ENCODE measurements at regions not wholly inside any gene's neighbourhood (a gene's known extent, or its start where the extent isn't known, plus 50 kb on each side); places are given as distances from the start of the nearest gene placed in this dataset.

GRCh38 chr6:21859193-21859735 is 265.7 kb downstream of the SOX4 start:
- POLR2A ChIA-PET (ENCODE audit: partially characterized antibody): no interaction called here
- CTCF ChIA-PET (ENCODE audit: partially characterized antibody): no interaction called here
- H3K27me3 ChIP-seq (ENCODE audit: insufficient read depth, low read length): no peaks in the 10 kb centered on the region

DNA sequence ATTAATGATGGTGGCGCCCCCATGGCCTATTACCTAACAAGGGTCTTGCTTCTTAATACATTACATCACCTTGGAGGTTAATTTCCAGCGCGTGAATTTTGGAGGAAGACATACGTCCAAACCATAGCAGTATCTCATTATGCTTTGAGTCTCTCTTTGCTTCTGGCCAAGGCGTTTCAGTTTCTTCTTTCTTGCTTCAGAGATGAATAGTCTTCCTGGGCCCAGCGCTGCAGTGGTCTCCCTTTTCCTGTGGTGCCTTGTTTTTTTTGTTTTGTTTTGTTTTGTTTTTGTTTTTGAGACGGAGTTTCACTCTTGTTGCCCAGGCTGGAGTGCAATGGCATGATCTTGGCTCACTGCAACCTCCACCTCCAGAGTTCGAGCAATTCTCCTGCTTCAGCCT is 268.4 kb downstream of the SOX4 start:
- no peaks in the 10 kb centered on the region for H3K36me3 ChIP-seq (ENCODE audit: insufficient read depth, low read length)
- no peak overlapping the region for H3K27ac ChIP-seq (ENCODE audit: low read depth, low read length)
- H3K4me1 Mint-ChIP-seq: no peaks in the 10 kb centered on the region
- no peak overlapping the region for H3K4me3 Mint-ChIP-seq
- ChIA-PET POLR2A (ENCODE audit: partially characterized antibody) (no interaction called here), CTCF (ENCODE audit: partially characterized antibody) (no interaction called here)
- H3K4me3 ChIP-seq (ENCODE audit: low read length in 2 of 2): no peak overlapping the region
- no peaks in the 10 kb centered on the region for H3K27me3 ChIP-seq (ENCODE audit: insufficient read depth, low read length)
- DNase-seq: no peak
- no peaks in the 10 kb centered on the region for H3K27me3 Mint-ChIP-seq
- H3K9me3 Mint-ChIP-seq: peaks cover 0 to 11% (median 2%) of the 10 kb centered on the region in 8 donors
- no peaks in the 10 kb centered on the region for H3K9me3 ChIP-seq (ENCODE audit: control insufficient read depth in 1 of 2, low read length in 2 of 2)
- no peaks in the 10 kb centered on the region for H3K36me3 Mint-ChIP-seq
- H3K27ac Mint-ChIP-seq: no peak overlapping the region
- intact Hi-C loops (cut with micrococcal nuclease): no loop called here
- no peaks in the 10 kb centered on the region for H3K4me1 ChIP-seq (ENCODE audit: insufficient read depth, low read length)

More at GRCh38 chr6:21859193-21859735, 265.7 kb downstream of the SOX4 start:
- Histone ChIP-seq H3K4me3 (ENCODE audit: low read length in 2 of 2) (no peak overlapping the region), H3K27ac (ENCODE audit: low read depth, low read length) (no peak overlapping the region), H3K4me1 (ENCODE audit: insufficient read depth, low read length) (no peaks in the 10 kb centered on the region), H3K36me3 (ENCODE audit: insufficient read depth, low read length) (no peaks in the 10 kb centered on the region), H3K9me3 (ENCODE audit: control insufficient read depth in 1 of 2, low read length in 2 of 2) (no peaks in the 10 kb centered on the region)
- intact Hi-C loops (cut with micrococcal nuclease): no loop called here
- H3K27me3 Mint-ChIP-seq: no peaks in the 10 kb centered on the region
- no peak overlapping the region for H3K4me3 Mint-ChIP-seq
- no peaks in the 10 kb centered on the region for H3K4me1 Mint-ChIP-seq
- peaks cover 0 to 6% (median under 1%) of the 10 kb centered on the region in 8 donors for H3K9me3 Mint-ChIP-seq
- no peaks in the 10 kb centered on the region for H3K36me3 Mint-ChIP-seq
- DNase-seq: no peak
- H3K27ac Mint-ChIP-seq: no peak overlapping the region

DNA sequence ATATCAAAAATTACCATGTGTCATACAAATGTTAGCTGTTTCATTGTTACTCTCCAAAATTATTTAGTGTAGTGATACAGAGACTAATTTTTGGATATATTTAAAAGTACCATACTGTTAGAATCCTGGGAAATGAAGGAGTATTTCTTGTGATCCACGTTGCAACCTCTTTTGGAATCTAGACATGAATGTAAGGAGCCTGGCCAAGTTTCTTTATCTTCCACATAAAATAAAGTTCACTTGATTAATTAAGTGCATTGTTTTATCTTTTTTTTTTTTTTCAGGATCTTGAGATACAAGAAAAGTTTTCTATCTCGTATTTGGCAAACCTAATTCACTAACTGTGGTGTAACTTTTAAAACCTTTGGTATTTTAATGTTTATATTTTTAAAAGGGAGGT is 270.7 kb downstream of the SOX4 start:
- no peaks in the 10 kb centered on the region for H3K27me3 ChIP-seq (ENCODE audit: insufficient read depth, low read length)
- no peak overlapping the region for H3K27ac ChIP-seq (ENCODE audit: low read depth, low read length)
- Mint-ChIP-seq H3K27ac (no peak overlapping the region), H3K9me3 (peaks cover 0 to 6% (median 2%) of the 10 kb centered on the region in 8 donors), H3K27me3 (peaks cover 0 to 1% of the 10 kb centered on the region in 2 donors), H3K4me1 (no peaks in the 10 kb centered on the region), H3K4me3 (no peak overlapping the region), H3K36me3 (no peaks in the 10 kb centered on the region)
- no peaks in the 10 kb centered on the region for H3K9me3 ChIP-seq (ENCODE audit: control insufficient read depth in 1 of 2, low read length in 2 of 2)
- intact Hi-C loops (cut with micrococcal nuclease): no loop called here
- DNase-seq: no peak
- no peaks in the 10 kb centered on the region for H3K36me3 ChIP-seq (ENCODE audit: insufficient read depth, low read length)
- H3K4me1 ChIP-seq (ENCODE audit: insufficient read depth, low read length): no peaks in the 10 kb centered on the region
- CTCF ChIA-PET (ENCODE audit: partially characterized antibody): no interaction called here
- POLR2A ChIA-PET (ENCODE audit: partially characterized antibody): no interaction called here
- no peak overlapping the region for H3K4me3 ChIP-seq (ENCODE audit: low read length in 2 of 2)

GRCh38 chr6:21868226-21868625 is 274.7 kb downstream of the SOX4 start:
- H3K27me3 ChIP-seq (ENCODE audit: insufficient read depth, low read length): no peaks in the 10 kb centered on the region
- DNase-seq: no peak
- peaks cover 0 to 5% (median 0%) of the 10 kb centered on the region in 8 donors for H3K9me3 Mint-ChIP-seq
- no peaks in the 10 kb centered on the region for H3K9me3 ChIP-seq (ENCODE audit: control insufficient read depth in 1 of 2, low read length in 2 of 2)
- H3K27ac ChIP-seq (ENCODE audit: low read depth, low read length): no peak overlapping the region
- H3K36me3 Mint-ChIP-seq: no peaks in the 10 kb centered on the region
- H3K4me1 Mint-ChIP-seq: no peaks in the 10 kb centered on the region
- H3K4me3 ChIP-seq (ENCODE audit: low read length in 2 of 2): no peak overlapping the region
- H3K27me3 Mint-ChIP-seq: peaks cover 2% of the 10 kb centered on the region in 2 donors
- CTCF ChIA-PET (ENCODE audit: partially characterized antibody): no interaction called here
- intact Hi-C loops (cut with micrococcal nuclease): no loop called here
- H3K4me3 Mint-ChIP-seq: no peak overlapping the region
- no peaks in the 10 kb centered on the region for H3K36me3 ChIP-seq (ENCODE audit: insufficient read depth, low read length)
- no peaks in the 10 kb centered on the region for H3K4me1 ChIP-seq (ENCODE audit: insufficient read depth, low read length)
- POLR2A ChIA-PET (ENCODE audit: partially characterized antibody): no interaction called here
- no peak overlapping the region for H3K27ac Mint-ChIP-seq

DNA sequence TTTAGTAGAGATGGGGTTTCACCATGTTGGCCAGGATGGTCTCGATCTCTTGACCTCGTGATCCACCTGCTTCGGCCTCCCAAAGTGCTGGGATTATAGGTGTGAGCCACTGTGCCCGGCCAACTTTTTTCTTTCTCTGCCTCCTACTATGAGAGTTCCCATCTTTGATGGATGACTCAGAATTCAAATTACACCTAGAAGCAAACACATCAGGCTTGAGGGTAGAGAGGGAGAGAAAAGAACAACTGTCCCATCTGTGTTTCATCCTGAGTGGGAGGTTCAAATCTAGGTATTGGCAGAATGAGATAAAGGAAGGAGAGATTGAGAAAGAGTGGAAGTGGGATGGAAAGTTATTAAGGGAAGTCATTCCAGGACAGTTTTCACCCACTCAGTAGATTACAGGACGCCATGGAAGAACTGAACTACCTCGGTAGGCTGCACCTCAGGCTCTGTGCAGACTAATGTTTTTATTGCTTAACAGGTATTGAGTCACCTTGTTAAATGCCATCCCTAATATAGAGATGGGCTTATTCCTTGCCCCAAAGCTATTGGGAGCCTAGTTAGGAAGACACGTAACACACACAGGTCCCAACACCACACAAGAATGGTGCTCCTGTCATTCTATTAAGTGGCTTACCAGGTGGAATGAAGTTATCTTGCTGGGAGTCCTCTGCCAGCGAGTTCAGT is 275.7 kb downstream of the SOX4 start:
- ChIA-PET CTCF (ENCODE audit: partially characterized antibody) (interaction anchor here (0.5 kb wide), 1 partner anchor 21 kb away, joined by 4 read pairs; no protein-coding TSS in a partner anchor), POLR2A (ENCODE audit: partially characterized antibody) (no interaction called here)
- no peaks in the 10 kb centered on the region for H3K27me3 ChIP-seq (ENCODE audit: insufficient read depth, low read length)
- intact Hi-C loops (cut with micrococcal nuclease): no loop called here
- Mint-ChIP-seq H3K27ac (no peak overlapping the region), H3K4me1 (no peaks in the 10 kb centered on the region), H3K4me3 (no peak overlapping the region), H3K27me3 (peaks cover 2 to 5% of the 10 kb centered on the region in 2 donors), H3K36me3 (no peaks in the 10 kb centered on the region), H3K9me3 (peaks cover 0 to 5% (median 0%) of the 10 kb centered on the region in 8 donors)
- no peaks in the 10 kb centered on the region for H3K9me3 ChIP-seq (ENCODE audit: control insufficient read depth in 1 of 2, low read length in 2 of 2)
- H3K4me3 ChIP-seq (ENCODE audit: low read length in 2 of 2): no peak overlapping the region
- no peaks in the 10 kb centered on the region for H3K36me3 ChIP-seq (ENCODE audit: insufficient read depth, low read length)
- no peak overlapping the region for H3K27ac ChIP-seq (ENCODE audit: low read depth, low read length)
- no peak for DNase-seq
- H3K4me1 ChIP-seq (ENCODE audit: insufficient read depth, low read length): no peaks in the 10 kb centered on the region

DNA sequence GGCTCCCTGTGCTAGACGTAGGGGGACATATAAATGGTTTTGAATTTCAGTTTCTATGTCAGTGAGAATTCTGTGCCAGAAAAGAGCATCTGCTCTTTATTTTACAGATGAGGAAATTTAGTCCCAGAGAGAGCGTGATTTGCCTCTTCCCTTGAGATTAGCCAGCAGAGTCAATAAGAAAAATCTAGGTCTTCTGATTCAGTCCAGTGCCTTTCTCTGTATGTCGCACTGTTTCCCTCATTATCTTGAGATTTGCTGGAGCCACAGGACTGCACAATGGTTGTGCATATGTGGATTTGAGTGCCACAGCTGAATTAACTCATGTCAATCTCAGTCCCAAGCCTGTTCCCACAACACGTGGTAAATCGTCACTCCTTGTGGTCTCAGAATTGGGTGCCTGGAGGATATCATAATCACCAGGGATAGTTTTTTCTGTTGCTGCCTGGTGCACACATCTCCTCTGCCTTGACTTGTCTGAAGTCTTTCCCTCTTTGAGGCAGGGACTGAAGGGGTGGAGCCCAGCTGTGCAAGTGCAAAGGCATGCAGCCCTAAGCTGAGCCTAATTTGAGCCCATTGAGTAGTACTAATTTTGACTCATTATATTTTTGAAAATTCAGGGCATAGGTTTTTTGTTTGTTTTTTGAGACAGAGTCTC is 276.7 kb downstream of the SOX4 start:
- Mint-ChIP-seq H3K4me3 (no peak overlapping the region), H3K9me3 (peaks cover 0 to 5% (median 0%) of the 10 kb centered on the region in 8 donors), H3K4me1 (no peaks in the 10 kb centered on the region), H3K27ac (no peak overlapping the region), H3K27me3 (peaks cover 2 to 5% of the 10 kb centered on the region in 2 donors), H3K36me3 (no peaks in the 10 kb centered on the region)
- POLR2A ChIA-PET (ENCODE audit: partially characterized antibody): no interaction called here
- CTCF ChIA-PET (ENCODE audit: partially characterized antibody): no interaction called here
- Histone ChIP-seq H3K9me3 (ENCODE audit: control insufficient read depth in 1 of 2, low read length in 2 of 2) (no peaks in the 10 kb centered on the region), H3K27me3 (ENCODE audit: insufficient read depth, low read length) (no peaks in the 10 kb centered on the region), H3K4me1 (ENCODE audit: insufficient read depth, low read length) (no peaks in the 10 kb centered on the region), H3K4me3 (ENCODE audit: low read length in 2 of 2) (no peak overlapping the region), H3K27ac (ENCODE audit: low read depth, low read length) (no peak overlapping the region), H3K36me3 (ENCODE audit: insufficient read depth, low read length) (no peaks in the 10 kb centered on the region)
- no peak for DNase-seq
- intact Hi-C loops (cut with micrococcal nuclease): no loop called here

- Histone ChIP-seq H3K4me1 (ENCODE audit: insufficient read depth, low read length) (no peaks in the 10 kb centered on the region), H3K9me3 (ENCODE audit: control insufficient read depth in 1 of 2, low read length in 2 of 2) (no peaks in the 10 kb centered on the region), H3K36me3 (ENCODE audit: insufficient read depth, low read length) (no peaks in the 10 kb centered on the region), H3K4me3 (ENCODE audit: low read length in 2 of 2) (no peak overlapping the region), H3K27ac (ENCODE audit: low read depth, low read length) (no peak overlapping the region), H3K27me3 (ENCODE audit: insufficient read depth, low read length) (no peaks in the 10 kb centered on the region)
- ChIA-PET CTCF (ENCODE audit: partially characterized antibody) (no interaction called here), POLR2A (ENCODE audit: partially characterized antibody) (no interaction called here)
- intact Hi-C loops (cut with micrococcal nuclease): no loop called here
- Mint-ChIP-seq H3K27ac (no peak overlapping the region), H3K36me3 (no peaks in the 10 kb centered on the region), H3K4me1 (peaks cover 0 to 3% (median 0%) of the 10 kb centered on the region in 4 donors), H3K27me3 (peaks cover 2 to 5% of the 10 kb centered on the region in 2 donors), H3K9me3 (no peaks in the 10 kb centered on the region), H3K4me3 (no peak overlapping the region)
- DNase-seq: no peak
Measured at GRCh38 chr6:21871831-21872230, 278.3 kb downstream of the SOX4 start.
